Thyroid gland (tissue), 4 donors: ENCODE measurements at regions not wholly inside any gene's neighbourhood (a gene's known extent, or its start where the extent isn't known, plus 50 kb on each side); places are given as distances from the start of the nearest gene placed in this dataset.

Experiments used
- DNase-seq, 2 donors: peaks; one replicate each; pipeline ENCODE4 v3.0.0-alpha.2; 2019
- H3K27ac ChIP-seq, 3 donors: fragments of 200-600 bp; sonication (generic); 1 replicate in 2 of 3; 2 replicates in 1 of 3; pipeline ENCODE4 v1.5.1; 2016 to 2019; ENCODE audit warnings: mild to moderate bottlenecking in 1 of 3, moderate library complexity in 1 of 3
- H3K27me3 ChIP-seq: fragments of 200-600 bp; sonication (generic); one replicate; pipeline ENCODE4 v1.5.1; 2019
- H3K36me3 ChIP-seq, 2 donors: fragments of 200-600 bp; sonication (generic); one replicate each; pipeline ENCODE4 v1.5.1; 2016 to 2019
- H3K4me1 ChIP-seq, 2 donors: fragments of 200-600 bp; sonication (generic); one replicate each; pipeline ENCODE4 v1.5.1; 2017 to 2019
- H3K4me3 ChIP-seq, 3 donors: fragments of 200-600 bp; sonication (generic); replicated peaks in 1 of 3; 1 replicate in 2 of 3; 2 replicates in 1 of 3; pipeline ENCODE4 v1.5.1; 2016; ENCODE audit warnings: mild to moderate bottlenecking in 1 of 3
- H3K9me3 ChIP-seq: fragments of 200-600 bp; sonication (generic); one replicate; pipeline ENCODE4 v1.5.1; 2017
- CTCF ChIP-seq, 6 experiments: fragments of 200-600 bp in 3 of 6; fragments of 450-650 bp in 3 of 6; sonication (generic) in 3 of 6; IDR thresholded peaks; one replicate each; pipeline ENCODE4 v1.5.1; 2016 to 2019; ENCODE audit warnings: antibody characterized with exemption in 6 of 6, mild to moderate bottlenecking in 2 of 6, inconsistent platforms in 1 of 6, moderate library complexity in 1 of 6
- POLR2A ChIP-seq, 2 donors: fragments of 450-650 bp; IDR thresholded peaks; one replicate each; pipeline ENCODE4 v1.6.1; 2017; ENCODE audit warnings: antibody characterized with exemption in 2 of 2, mild to moderate bottlenecking in 2 of 2, moderate library complexity in 1 of 2
- WGBS, 2 donors: methylation state at CpG; one replicate each; pipeline ENCODE4 v1.1.5; 2017; 5-methylcytosine and 5-hydroxymethylcytosine counted together
- intact Hi-C: fragments of 100-400 bp; cut with DNase I; formaldehyde crosslinking; loops from one replicate; pipeline ENCODE4 v1.15.1; 2023

- WGBS, 2 donors, result 55 to 73% methylated on average over 6 of the region's 6 CpGs
- no peak overlapping the region for H3K4me3 ChIP-seq
- TF ChIP-seq POLR2A (IDR thresholded peaks at IDR 0.05) (no peak), CTCF (IDR thresholded peaks at IDR 0.05) (no peak)
- no peak for DNase-seq
- H3K9me3 ChIP-seq, result no peaks in the 10 kb centered on the region
- H3K4me1 ChIP-seq, result no peaks in the 10 kb centered on the region
- no peaks in the 10 kb centered on the region for H3K27me3 ChIP-seq
- no peaks in the 10 kb centered on the region for H3K36me3 ChIP-seq
- no peak overlapping the region for H3K27ac ChIP-seq
- intact Hi-C loops, result no loop called here
Measured at GRCh38 chr2:121860033-121860757, 104.7 kb downstream of the TSN start.

GRCh38 chr2:121860758-121861227 lies 105.3 kb downstream of the TSN start:
- intact Hi-C loops, result no loop called here
- no peaks in the 10 kb centered on the region for H3K9me3 ChIP-seq
- no peaks in the 10 kb centered on the region for H3K36me3 ChIP-seq
- 49 to 55% methylated on average over 3 of the region's 3 CpGs for WGBS, 2 donors
- no peak overlapping the region for H3K27ac ChIP-seq
- no peak for TF ChIP-seq CTCF (IDR thresholded peaks at IDR 0.05)
- TF ChIP-seq POLR2A (IDR thresholded peaks at IDR 0.05), result no peak
- H3K4me1 ChIP-seq, result no peaks in the 10 kb centered on the region
- no peak for DNase-seq
- H3K4me3 ChIP-seq, result no peak overlapping the region
- H3K27me3 ChIP-seq, result no peaks in the 10 kb centered on the region

DNA sequence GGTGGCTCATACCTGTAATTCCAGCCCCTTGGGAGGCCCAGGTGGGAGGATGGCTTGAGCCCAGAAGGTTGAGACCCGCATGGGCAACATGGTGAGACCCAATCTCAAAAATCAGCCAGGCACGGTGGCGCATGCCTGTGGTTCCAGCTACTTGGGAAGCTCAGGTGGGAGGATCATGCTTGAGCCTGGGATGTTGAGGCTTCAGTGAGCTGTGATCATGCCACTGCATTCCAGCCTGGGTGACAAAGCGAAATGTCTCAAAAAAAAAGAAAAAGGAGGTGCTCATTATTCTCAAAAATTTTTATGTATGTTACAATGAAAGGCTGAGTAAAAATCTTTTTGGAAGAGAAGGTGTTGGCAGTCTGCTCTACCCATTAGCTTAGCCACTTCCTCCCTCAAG lies 106.8 kb downstream of the TSN start:
- H3K4me3 ChIP-seq, result no peak overlapping the region
- no peaks in the 10 kb centered on the region for H3K4me1 ChIP-seq
- intact Hi-C loops, result no loop called here
- WGBS, 2 donors, result 86 to 90% methylated on average over 4 of the region's 4 CpGs
- TF ChIP-seq CTCF (IDR thresholded peaks at IDR 0.05), result no peak
- no peak for TF ChIP-seq POLR2A (IDR thresholded peaks at IDR 0.05)
- H3K9me3 ChIP-seq, result no peaks in the 10 kb centered on the region
- H3K36me3 ChIP-seq, result no peaks in the 10 kb centered on the region
- H3K27ac ChIP-seq, result no peak overlapping the region
- H3K27me3 ChIP-seq, result no peaks in the 10 kb centered on the region
- no peak for DNase-seq

DNA sequence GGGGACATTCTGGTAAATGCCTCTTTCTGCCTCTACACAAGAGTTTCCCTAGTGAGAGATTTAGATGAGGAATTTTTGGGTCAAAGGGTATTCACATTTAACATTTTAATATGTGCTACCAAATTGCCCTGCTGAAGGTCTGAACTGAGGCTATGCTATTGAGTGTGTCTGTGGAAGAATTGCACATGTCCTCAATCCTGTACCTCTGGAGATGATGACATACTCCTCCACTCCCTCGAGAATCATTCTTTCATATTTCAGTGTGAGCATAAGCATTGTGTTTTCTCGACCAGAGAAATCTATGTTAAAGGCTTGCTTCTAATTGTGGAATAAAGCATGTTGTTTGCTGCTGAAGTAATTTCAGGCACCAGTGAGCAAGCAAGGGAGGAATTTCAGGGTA lies 110.5 kb downstream of the TSN start:
- Histone ChIP-seq H3K36me3 (no peaks in the 10 kb centered on the region), H3K27ac (no peak overlapping the region), H3K4me1 (no peaks in the 10 kb centered on the region), H3K9me3 (no peaks in the 10 kb centered on the region), H3K27me3 (no peaks in the 10 kb centered on the region), H3K4me3 (no peak overlapping the region)
- intact Hi-C loops, result no loop called here
- no peak for DNase-seq
- WGBS, 2 donors, result 60 to 70% methylated on average over 1 to 2 of the region's 2 CpGs
- TF ChIP-seq POLR2A (IDR thresholded peaks at IDR 0.05) (no peak), CTCF (IDR thresholded peaks at IDR 0.05) (no peak)

GRCh38 chr2:121866789-121867188 lies 111.3 kb downstream of the TSN start:
- Histone ChIP-seq H3K27me3 (no peaks in the 10 kb centered on the region), H3K36me3 (no peaks in the 10 kb centered on the region), H3K27ac (no peak overlapping the region), H3K9me3 (no peaks in the 10 kb centered on the region), H3K4me3 (no peak overlapping the region), H3K4me1 (no peaks in the 10 kb centered on the region)
- intact Hi-C loops, result no loop called here
- TF ChIP-seq POLR2A (IDR thresholded peaks at IDR 0.05), result no peak
- TF ChIP-seq CTCF (IDR thresholded peaks at IDR 0.05), result no peak
- DNase-seq, result no peak
- WGBS, 2 donors, result 89 to 94% methylated on average over 6 of the region's 6 CpGs
